SK-N-SH treated with all-trans-retinoic acid at 6 μM for 48 hours (cell line): ENCODE measurements at regions not wholly inside any gene's neighbourhood (a gene's known extent, or its start where the extent isn't known, plus 50 kb on each side); places are given as distances from the start of the nearest gene placed in this dataset.

Experiments
- ATAC-seq: fragments of 200-7000 bp; cut with Tn5 transposase; 3 replicates; pipeline ENCODE4 v1.9.1; 2020; ENCODE audit warnings: mild to moderate bottlenecking, moderate library complexity
- ARNTL ChIP-seq: fragments of 450-650 bp; formaldehyde crosslinking; IDR thresholded peaks from 2 replicates; pipeline ENCODE4 v1.5.0; 2020; ENCODE audit warnings: low read depth, mild to moderate bottlenecking, moderate library complexity, borderline replicate concordance
- BACH2 ChIP-seq: fragments of 250-450 bp; sonication (Bioruptor Pico); IDR thresholded peaks from 2 replicates; pipeline ENCODE4 v1.9.0; 2021; ENCODE audit warnings: mild to moderate bottlenecking, borderline replicate concordance
- CSDC2 ChIP-seq: fragments of 250-450 bp; sonication (Bioruptor Pico); IDR thresholded peaks from 2 replicates; pipeline ENCODE4 v1.5.0; 2020; ENCODE audit warnings: mild to moderate bottlenecking, moderate library complexity
- ESRRG ChIP-seq: fragments of 250-450 bp; sonication (Bioruptor Pico); IDR thresholded peaks from 2 replicates; pipeline ENCODE4 v1.6.1; 2021; ENCODE audit warnings: mild to moderate bottlenecking
- GLIS3 ChIP-seq: fragments of 250-450 bp; sonication (Bioruptor Pico); IDR thresholded peaks from 2 replicates; pipeline ENCODE4 v1.5.0; 2020; ENCODE audit warnings: mild to moderate bottlenecking, moderate library complexity
- ISL1 ChIP-seq: fragments of 250-450 bp; sonication (Bioruptor Pico); IDR thresholded peaks from 2 replicates; pipeline ENCODE4 v2.1.2; 2022; ENCODE audit warnings: mild to moderate bottlenecking, moderate library complexity
- OSR1 ChIP-seq: fragments of 250-450 bp; sonication (Bioruptor Pico); IDR thresholded peaks from 2 replicates; pipeline ENCODE4 v1.8.0; 2022; ENCODE audit warnings: moderate library complexity, mild to moderate bottlenecking, inconsistent platforms
- PPARA ChIP-seq: fragments of 250-450 bp; sonication (Bioruptor Pico); IDR thresholded peaks from 2 replicates; pipeline ENCODE4 v1.5.0; 2020; ENCODE audit warnings: mild to moderate bottlenecking, borderline replicate concordance
- RARB ChIP-seq: fragments of 250-450 bp; sonication (Bioruptor Pico); IDR thresholded peaks from 2 replicates; pipeline ENCODE4 v1.8.0; 2021; ENCODE audit warnings: mild to moderate bottlenecking, moderate library complexity
- TOX ChIP-seq: fragments of 250-450 bp; sonication (Bioruptor Pico); IDR thresholded peaks from 2 replicates; pipeline ENCODE4 v1.8.0; 2021; ENCODE audit warnings: mild to moderate bottlenecking, moderate library complexity, borderline replicate concordance
- ZC3H10 ChIP-seq: fragments of 250-450 bp; sonication (Bioruptor Pico); IDR thresholded peaks from 2 replicates; pipeline ENCODE4 v1.5.1; 2021; ENCODE audit warnings: mild to moderate bottlenecking, moderate library complexity
- ZFP30 ChIP-seq: fragments of 450-650 bp; formaldehyde crosslinking; IDR thresholded peaks from 2 replicates; pipeline ENCODE4 v1.5.0; 2022; ENCODE audit warnings: mild to moderate bottlenecking, moderate library complexity
- ZNF565 ChIP-seq: fragments of 450-650 bp; formaldehyde crosslinking; conservative IDR thresholded peaks from 2 replicates; pipeline ENCODE4 v1.5.0; 2020; ENCODE audit warnings: low read depth, mild to moderate bottlenecking, moderate library complexity
- ZNF8 ChIP-seq: fragments of 450-650 bp; formaldehyde crosslinking; IDR thresholded peaks from 2 replicates; pipeline ENCODE4 v1.5.0; 2020; ENCODE audit warnings: mild to moderate bottlenecking, moderate library complexity
- TF ChIP-seq, protein P1 (sequence below): fragments of 250-450 bp; sonication (Bioruptor Pico); IDR thresholded peaks from 2 replicates; pipeline ENCODE4 v1.5.1; 2021; ENCODE audit warnings: mild to moderate bottlenecking, moderate library complexity
- TF ChIP-seq, protein P2 (sequence below): fragments of 250-450 bp; sonication (Bioruptor Pico); IDR thresholded peaks from 2 replicates; pipeline ENCODE4 v1.8.0; 2021; ENCODE audit warnings: low read depth, mild to moderate bottlenecking, moderate library complexity, borderline replicate concordance
- TF ChIP-seq, protein P3 (sequence below): fragments of 250-450 bp; sonication (Bioruptor Pico); IDR thresholded peaks from 2 replicates; pipeline ENCODE4 v1.5.0; 2020; ENCODE audit warnings: mild to moderate bottlenecking, moderate library complexity
- TF ChIP-seq, protein P4 (sequence below): fragments of 250-450 bp; sonication (Bioruptor Pico); IDR thresholded peaks from 2 replicates; pipeline ENCODE4 v1.5.1; 2020; ENCODE audit warnings: low read depth, mild to moderate bottlenecking, moderate library complexity
- TF ChIP-seq, protein P5 (sequence below): fragments of 250-450 bp; sonication (Bioruptor Pico); IDR thresholded peaks from 2 replicates; pipeline ENCODE4 v1.8.0; 2020; ENCODE audit warnings: mild to moderate bottlenecking, moderate library complexity, borderline replicate concordance

DNA sequence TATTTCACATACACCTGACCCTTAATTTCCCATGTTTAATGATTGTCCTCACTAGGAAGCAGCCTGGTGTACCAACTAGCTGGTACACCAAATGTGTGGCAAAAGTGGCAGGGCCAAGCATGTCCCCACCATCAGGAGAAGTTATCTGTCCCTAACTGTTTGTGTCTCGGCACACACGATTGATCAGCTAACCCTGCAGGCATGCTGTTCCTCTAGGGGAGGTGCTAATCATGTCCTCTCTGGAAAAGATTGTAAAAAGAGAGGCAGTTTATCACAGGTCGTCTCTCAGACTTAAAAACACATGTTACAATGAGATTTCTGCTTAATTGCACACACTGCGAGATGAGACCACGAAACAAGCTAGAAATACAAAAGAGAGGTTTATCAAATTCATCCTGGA lies 342.7 kb downstream of the DIRAS2 start:
- TF ChIP-seq OSR1 (CRISPR knock-in tag), result no peak
- no peak for TF ChIP-seq ZNF565
- TF ChIP-seq, protein P1, sequence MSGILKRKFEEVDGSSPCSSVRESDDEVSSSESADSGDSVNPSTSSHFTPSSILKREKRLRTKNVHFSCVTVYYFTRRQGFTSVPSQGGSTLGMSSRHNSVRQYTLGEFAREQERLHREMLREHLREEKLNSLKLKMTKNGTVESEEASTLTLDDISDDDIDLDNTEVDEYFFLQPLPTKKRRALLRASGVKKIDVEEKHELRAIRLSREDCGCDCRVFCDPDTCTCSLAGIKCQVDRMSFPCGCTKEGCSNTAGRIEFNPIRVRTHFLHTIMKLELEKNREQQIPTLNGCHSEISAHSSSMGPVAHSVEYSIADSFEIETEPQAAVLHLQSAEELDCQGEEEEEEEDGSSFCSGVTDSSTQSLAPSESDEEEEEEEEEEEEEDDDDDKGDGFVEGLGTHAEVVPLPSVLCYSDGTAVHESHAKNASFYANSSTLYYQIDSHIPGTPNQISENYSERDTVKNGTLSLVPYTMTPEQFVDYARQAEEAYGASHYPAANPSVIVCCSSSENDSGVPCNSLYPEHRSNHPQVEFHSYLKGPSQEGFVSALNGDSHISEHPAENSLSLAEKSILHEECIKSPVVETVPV (CRISPR knock-in tag), result no peak
- TF ChIP-seq PPARA (CRISPR knock-in tag), result no peak
- no peak for TF ChIP-seq ZNF8
- no peak for TF ChIP-seq BACH2 (CRISPR knock-in tag)
- no peak for TF ChIP-seq TOX
- no peak for TF ChIP-seq ESRRG (CRISPR knock-in tag)
- no peak for TF ChIP-seq ZFP30 (CRISPR knock-in tag)
- TF ChIP-seq, protein P2, sequence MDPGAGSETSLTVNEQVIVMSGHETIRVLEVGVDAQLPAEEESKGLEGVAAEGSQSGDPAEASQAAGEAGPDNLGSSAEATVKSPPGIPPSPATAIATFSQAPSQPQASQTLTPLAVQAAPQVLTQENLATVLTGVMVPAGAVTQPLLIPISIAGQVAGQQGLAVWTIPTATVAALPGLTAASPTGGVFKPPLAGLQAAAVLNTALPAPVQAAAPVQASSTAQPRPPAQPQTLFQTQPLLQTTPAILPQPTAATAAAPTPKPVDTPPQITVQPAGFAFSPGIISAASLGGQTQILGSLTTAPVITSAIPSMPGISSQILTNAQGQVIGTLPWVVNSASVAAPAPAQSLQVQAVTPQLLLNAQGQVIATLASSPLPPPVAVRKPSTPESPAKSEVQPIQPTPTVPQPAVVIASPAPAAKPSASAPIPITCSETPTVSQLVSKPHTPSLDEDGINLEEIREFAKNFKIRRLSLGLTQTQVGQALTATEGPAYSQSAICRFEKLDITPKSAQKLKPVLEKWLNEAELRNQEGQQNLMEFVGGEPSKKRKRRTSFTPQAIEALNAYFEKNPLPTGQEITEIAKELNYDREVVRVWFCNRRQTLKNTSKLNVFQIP, result no peak
- TF ChIP-seq, protein P3, sequence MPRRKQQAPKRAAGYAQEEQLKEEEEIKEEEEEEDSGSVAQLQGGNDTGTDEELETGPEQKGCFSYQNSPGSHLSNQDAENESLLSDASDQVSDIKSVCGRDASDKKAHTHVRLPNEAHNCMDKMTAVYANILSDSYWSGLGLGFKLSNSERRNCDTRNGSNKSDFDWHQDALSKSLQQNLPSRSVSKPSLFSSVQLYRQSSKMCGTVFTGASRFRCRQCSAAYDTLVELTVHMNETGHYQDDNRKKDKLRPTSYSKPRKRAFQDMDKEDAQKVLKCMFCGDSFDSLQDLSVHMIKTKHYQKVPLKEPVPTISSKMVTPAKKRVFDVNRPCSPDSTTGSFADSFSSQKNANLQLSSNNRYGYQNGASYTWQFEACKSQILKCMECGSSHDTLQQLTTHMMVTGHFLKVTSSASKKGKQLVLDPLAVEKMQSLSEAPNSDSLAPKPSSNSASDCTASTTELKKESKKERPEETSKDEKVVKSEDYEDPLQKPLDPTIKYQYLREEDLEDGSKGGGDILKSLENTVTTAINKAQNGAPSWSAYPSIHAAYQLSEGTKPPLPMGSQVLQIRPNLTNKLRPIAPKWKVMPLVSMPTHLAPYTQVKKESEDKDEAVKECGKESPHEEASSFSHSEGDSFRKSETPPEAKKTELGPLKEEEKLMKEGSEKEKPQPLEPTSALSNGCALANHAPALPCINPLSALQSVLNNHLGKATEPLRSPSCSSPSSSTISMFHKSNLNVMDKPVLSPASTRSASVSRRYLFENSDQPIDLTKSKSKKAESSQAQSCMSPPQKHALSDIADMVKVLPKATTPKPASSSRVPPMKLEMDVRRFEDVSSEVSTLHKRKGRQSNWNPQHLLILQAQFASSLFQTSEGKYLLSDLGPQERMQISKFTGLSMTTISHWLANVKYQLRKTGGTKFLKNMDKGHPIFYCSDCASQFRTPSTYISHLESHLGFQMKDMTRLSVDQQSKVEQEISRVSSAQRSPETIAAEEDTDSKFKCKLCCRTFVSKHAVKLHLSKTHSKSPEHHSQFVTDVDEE (CRISPR knock-in tag), result no peak
- no peak for TF ChIP-seq ISL1
- no peak for ATAC-seq

DNA sequence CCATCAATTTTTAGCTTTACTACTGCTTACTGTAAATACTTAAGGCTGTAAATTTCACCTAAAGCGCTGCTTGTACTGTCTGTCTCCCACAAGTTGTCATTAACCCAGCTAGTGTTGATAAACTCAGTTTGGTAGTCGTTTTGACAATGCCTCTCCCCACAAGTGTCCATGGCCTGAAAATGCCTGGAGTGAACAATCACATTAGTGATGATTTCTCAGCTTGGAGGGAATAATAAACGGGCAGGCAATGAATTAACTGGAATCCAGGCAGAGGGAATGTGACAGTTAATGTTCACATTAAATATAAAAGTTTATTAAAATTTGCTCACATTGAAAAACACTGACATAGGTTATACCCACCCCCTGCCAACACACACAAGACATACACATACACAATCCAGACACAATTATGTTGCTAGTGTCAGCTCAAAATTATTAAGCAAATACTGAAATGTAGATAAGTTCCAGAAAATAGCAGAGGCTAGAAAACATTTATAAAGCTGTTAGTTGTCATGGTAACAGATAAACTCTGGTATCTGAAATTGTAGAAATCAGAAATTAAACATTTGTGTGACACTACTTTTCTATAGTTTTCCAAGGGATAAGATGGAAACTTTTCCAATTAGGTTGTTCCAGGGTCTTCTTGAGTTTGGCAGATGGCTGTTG lies 341.9 kb downstream of the DIRAS2 start:
- TF ChIP-seq ZNF8 (no peak), ISL1 (0 out of 2 replicates have a peak, but pooled peaks have one; percentile 5), CSDC2 (CRISPR knock-in tag) (no peak)
- TF ChIP-seq, protein P2, result no peak
- no peak for ATAC-seq

DNA sequence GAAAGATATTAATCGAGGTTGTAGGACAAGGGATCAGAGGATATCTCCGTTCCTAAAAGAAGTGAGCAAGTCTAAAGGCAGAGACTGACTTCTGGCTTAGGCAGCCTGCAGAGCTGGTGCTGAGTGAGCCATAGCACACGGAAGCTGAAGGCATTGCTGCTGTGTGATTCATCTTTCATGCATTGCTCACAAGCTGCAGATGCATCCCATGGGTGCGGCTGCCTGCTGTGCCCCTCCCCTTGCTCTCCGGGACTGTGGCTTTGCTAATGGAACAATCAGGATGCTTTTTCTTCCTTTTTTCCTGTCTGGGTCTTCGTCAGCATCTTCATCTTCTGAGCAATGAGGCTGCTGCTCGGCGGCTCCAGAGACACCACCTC lies 341.4 kb downstream of the DIRAS2 start:
- TF ChIP-seq ZNF8, result no peak
- ATAC-seq, result peak; percentile 45; the same call in 1 of the 3 replicates

DNA sequence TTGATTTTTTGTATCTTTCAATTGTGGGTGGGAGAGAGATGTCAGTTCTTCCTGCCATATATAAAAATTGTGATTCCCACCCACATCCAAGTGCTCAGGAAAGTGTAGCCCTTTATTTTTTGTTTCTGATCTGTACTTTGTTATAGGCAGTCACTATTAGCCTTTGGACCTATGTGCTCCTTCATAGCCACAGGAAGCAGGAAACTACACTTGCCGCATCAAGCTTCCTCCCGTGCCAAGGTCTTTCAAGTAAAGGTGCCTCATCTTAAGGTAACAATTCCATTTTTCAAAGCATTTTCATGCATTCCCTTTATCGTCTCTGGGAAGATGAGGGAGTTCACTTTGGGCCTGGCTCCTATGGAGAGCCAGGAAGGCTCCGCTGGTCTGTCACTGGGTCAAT lies 339.0 kb downstream of the DIRAS2 start:
- ATAC-seq, result no peak
- no peak for TF ChIP-seq TOX
- TF ChIP-seq ZFP30 (CRISPR knock-in tag), result no peak
- TF ChIP-seq, protein P3 (CRISPR knock-in tag), result no peak
- TF ChIP-seq ARNTL (CRISPR knock-in tag), result no peak
- TF ChIP-seq ESRRG (CRISPR knock-in tag), result no peak
- TF ChIP-seq ZC3H10, result no peak
- TF ChIP-seq BACH2 (CRISPR knock-in tag), result no peak
- TF ChIP-seq GLIS3, result no peak
- no peak for TF ChIP-seq RARB (CRISPR knock-in tag)
- TF ChIP-seq, protein P2, result no peak
- no peak for TF ChIP-seq ZNF565
- TF ChIP-seq PPARA (CRISPR knock-in tag), result no peak
- TF ChIP-seq, protein P4, sequence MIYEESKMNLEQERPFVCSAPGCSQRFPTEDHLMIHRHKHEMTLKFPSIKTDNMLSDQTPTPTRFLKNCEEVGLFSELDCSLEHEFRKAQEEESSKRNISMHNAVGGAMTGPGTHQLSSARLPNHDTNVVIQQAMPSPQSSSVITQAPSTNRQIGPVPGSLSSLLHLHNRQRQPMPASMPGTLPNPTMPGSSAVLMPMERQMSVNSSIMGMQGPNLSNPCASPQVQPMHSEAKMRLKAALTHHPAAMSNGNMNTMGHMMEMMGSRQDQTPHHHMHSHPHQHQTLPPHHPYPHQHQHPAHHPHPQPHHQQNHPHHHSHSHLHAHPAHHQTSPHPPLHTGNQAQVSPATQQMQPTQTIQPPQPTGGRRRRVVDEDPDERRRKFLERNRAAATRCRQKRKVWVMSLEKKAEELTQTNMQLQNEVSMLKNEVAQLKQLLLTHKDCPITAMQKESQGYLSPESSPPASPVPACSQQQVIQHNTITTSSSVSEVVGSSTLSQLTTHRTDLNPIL (CRISPR knock-in tag), result no peak
- TF ChIP-seq, protein P5, sequence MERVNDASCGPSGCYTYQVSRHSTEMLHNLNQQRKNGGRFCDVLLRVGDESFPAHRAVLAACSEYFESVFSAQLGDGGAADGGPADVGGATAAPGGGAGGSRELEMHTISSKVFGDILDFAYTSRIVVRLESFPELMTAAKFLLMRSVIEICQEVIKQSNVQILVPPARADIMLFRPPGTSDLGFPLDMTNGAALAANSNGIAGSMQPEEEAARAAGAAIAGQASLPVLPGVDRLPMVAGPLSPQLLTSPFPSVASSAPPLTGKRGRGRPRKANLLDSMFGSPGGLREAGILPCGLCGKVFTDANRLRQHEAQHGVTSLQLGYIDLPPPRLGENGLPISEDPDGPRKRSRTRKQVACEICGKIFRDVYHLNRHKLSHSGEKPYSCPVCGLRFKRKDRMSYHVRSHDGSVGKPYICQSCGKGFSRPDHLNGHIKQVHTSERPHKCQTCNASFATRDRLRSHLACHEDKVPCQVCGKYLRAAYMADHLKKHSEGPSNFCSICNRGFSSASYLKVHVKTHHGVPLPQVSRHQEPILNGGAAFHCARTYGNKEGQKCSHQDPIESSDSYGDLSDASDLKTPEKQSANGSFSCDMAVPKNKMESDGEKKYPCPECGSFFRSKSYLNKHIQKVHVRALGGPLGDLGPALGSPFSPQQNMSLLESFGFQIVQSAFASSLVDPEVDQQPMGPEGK, result no peak
- no peak for TF ChIP-seq ZNF8
- TF ChIP-seq OSR1 (CRISPR knock-in tag), result no peak
